ENCODE measurements at regions not wholly inside any gene's neighbourhood (a gene's known extent, or its start where the extent isn't known, plus 50 kb on each side); places are given as distances from the start of the nearest gene placed in this dataset.
A peak's percentile ranks its signal among the peaks of the same experiment; 100 is the strongest.

DNA sequence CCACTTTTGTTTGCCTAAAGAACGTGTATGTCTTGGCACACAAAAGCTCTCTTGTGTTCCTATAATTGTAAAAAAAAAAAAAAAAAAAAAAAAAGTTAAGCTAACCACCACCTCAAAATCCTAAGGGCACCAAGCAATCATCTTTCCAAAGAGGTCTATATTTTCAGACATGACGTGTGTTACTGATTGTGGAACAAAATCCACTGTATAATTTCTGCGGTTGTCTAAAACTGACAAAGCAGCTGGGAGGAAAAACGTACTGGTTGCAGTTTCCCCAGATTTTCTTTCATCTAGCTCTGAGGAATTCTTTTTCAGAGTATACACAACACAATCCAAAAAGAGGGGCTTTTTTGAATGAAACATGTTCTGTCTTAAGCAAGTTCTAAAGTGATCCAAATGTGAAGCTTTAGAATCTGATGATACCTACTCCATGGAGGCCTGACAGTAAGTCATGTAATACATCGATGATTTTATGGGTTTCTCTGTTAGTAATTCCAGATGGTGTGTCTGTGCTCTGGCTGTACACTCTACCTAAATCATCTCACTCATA, 375.6 kb upstream of the NUDT12 start:
- peak; percentile 4 for DNase-seq

DNA sequence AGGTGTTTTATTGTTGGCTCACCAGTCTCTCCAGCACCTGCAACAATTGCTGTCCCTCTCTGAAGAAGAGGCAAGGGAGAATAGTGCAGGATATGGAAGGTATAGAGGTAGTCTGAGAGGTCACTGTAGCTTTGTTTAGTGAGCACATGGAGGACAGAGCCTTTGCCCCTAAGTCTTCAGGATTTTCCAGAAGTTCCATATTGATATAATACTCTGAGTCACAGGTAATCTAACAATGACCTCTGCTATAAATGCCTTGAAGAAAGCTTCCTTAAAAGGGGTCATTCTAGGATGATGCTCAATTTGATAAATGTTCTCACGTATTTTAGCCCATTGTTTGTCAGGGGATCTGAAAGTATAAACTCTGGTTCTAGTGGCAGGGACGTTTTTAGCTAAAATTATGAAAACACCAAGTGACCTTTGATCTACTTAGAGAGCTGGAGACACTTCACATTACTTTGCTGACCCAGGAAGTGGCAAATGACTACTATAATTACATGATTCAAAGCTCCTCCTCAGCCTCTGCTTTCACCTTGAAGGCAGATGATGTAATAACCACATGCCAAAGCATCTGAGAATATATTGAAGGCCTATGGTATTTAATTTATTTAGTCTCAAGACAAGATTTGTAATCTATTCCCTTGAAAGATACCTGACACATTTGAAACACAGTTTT, 366.9 kb upstream of the NUDT12 start:
- peak; percentile 14 for DNase-seq

DNA sequence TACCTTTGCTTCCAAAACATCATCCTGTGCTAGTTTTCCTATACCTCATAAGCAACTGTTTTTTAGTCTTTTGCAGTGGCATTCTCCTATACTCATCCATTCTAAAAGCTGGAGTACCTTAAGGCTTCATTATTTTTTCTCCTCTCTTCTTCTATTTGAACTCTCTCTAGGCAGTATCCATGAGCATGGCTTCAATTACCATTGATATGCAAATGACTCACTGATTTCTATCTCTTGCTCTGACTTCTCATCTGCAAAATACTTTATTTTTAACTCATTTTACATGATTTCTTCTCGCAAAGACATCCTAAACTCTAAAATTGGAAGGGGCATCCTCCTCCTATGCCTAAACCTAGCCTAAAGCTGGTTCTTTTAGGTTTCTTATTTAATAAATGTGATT, 365.1 kb upstream of the NUDT12 start:
- no peak for DNase-seq

DNA sequence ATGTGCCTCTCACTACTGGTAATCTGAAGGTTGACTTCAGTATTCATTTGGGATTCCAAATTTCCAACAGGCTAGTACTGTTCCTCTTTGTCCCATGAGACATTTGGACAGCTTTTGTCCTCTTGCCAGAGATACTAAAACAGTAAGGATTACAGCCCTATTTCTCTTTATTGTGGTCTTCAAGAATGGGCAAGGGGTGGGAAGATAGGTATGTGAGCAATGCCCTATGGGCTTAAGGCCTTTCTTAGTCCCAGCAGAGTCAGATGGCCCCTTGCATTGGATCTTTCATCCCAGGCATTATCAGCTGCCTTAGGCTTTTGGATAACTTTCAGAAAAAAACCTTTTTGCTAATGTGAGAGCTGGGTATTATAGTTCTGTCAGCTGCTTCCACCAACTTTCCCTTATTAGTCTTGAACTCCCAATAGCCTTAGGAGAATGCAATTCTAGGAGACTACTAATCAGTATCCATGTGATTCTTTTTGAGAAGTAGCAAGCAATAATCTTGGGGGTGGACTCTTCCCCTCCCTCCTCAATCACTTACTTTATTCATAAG, 361.1 kb upstream of the NUDT12 start:
- no peak for DNase-seq

DNA sequence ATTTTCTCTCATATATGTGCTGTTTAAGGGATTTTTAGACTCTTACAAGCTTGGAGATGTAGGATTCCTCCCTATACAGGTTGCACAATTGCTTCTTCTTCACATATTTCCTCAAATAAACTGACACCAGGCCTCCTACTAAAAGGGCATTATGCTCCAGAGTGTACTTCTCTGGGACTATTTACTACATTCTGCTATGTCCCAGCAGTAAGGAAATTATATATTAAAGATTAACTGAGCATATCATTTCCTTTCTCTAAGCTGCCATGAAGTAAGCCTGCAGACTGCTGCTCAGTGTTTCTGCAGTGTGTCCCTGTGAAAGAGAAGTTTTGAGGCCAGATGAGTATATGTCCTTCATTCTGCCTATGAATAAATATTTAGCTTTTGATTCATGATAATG, 356.9 kb upstream of the NUDT12 start:
- no peak for DNase-seq

DNA sequence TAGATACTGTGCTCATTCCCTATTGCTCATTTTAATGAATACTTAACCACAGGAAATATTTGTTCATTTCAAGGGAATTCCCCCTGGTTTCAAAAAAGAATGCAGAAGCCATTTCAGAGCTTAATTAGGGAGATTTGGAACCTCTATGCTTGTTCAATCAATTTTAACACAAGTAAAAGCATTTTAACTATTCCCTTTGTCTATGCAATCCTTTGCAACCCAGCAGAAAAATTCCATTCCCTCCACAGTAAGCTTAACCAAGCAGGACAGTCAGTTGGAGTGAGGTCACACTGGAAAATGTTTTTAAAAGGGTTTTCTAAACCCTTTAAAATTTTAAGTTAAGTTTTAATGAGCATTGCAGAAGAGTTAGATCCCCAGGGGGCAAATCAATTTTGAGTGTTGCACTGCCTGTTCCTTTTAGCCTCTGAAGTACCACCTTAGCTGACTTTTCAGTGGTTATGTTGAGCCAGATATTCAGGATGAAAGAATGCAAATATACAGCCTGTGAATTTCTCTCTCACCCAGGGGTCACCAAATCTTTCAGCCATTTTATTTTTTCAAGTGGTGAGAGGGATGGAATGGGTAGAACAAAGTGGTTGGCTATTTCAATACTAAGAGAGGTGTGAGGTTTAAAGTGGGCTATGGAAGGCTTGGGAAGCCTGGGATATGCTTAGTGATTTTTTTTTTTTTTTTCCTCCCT, 356.2 kb upstream of the NUDT12 start:
- DNase-seq, result peak; percentile 94

DNA sequence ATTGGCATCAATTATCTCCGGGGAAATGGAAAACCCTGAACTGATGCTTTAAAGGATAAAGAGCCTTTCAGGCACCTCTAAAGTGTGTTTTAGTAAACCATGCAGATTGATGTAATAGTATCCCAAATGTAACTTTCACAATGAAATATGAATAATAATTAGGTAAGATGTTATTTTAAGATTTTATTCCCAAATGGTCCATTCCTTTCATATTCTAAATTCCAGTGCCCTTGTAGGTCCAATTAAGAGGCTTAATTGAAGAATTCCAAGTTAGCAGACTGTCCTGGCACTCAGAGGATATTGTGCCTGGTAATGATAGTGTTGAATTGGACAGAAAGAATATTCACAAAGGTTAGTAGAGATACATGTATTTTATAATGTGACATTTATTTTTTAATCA, 352.5 kb upstream of the NUDT12 start:
- peak; percentile 52 for DNase-seq

DNA sequence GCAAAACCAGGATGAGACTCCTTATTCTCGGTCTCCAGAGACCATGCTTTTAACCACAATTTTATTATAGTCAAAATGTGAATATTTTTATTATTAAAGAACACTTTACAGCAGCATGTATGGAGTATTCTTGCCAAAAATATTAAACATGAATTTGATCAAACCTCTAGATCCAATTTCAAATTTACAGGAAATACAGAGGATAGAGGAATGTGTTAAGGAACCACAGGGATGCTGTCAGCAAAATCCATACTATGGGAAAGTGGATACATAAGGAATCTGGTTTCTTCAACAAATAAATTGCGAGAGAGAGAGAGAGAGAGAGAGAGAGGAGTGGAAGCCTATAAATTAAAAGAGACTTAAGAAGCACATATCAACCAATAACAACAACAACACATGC, 348.2 kb upstream of the NUDT12 start:
- peak; percentile 75 for DNase-seq

DNA sequence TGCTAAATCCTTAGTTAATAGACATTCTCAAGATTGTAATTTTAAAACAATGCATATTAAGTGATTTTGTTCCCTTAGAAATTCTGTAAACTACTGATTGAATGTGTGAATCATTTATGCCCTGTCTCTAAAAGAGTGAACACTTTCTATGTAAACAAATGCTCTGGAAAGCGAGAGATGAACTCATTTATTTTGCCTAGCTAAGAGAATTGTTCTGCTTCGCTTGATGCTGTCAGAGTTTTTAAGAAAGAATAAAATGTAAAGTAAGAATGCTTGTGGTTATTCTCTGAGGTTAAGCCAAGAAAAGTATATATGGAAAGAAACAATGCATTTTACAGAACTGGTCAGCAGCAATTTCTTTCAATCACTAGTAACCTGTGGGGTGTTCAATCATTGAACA, 347.4 kb upstream of the NUDT12 start:
- DNase-seq, result peak; percentile 54

DNA sequence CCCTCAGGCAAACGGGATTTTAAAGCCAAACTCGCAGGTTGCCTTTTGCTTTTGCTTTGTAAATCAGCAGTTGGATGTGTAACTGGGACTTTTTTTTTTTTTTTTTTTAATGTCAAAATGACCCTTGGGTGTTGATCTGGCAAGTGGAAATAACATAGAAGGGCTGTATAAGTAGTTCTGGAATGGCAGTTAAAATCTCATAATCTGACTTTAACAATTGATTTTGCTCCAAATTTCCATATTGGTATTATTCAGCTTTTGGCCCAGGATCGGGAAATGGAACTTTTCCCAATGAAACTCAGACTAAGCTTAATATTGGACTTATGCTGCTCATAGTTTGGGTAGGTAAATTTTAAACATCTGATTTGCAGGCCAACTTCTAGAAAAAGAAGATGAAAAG, 346.8 kb upstream of the NUDT12 start:
- DNase-seq, result no peak

DNA sequence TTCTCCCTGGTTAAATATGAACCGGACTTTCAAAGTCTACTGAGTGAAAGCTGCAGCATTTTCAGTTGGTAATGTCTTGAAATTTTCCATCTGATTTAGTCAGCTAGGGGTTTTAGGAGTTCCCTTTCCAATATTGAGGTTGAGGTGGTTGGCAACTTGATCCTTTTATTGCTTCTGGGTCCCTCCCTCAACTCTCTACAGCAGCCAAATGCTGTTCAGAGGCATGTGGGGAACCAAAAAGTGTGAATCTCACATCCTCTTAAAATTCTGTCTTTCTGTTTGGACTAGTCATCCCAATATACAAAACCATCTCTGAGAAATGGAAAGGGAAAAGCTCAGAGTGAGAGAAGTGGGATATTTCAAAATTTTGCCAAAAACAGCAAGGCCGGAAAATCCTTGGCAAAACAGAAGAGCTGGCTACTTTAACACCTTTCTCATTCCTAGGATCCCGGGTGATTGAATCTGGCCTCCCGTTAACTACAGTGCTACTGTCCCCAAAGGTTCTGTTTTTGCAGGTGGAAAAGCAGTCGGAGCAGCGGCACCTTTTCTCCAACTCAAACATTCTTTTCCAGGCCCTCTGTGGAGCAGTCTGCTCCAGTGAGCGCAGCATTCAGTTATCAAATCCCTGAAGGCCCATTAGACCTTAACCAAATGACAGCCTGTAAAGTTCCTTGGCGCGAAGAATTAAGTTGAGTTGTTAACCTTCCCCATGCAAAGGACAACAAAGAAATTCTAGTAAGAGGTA, 345.9 kb upstream of the NUDT12 start:
- no peak for DNase-seq

DNA sequence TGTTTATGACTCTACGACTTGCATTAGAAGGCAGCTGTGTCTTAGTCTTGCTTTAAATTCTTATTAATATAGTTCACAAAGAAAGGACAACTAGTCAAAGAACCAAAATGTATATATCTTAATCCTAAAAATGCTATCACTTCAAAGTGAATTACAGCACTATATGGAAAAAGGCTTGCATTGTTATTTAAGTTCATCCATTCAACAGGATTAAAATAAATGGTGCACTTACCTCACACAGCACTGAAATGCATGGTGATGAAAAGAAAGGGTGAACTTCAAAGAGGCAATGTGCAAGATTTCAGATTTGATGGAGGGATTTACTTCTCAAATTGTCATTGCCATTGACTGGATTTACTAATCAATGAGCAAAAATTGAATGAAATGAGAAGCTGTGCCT, 344.4 kb upstream of the NUDT12 start:
- no peak for DNase-seq

DNA sequence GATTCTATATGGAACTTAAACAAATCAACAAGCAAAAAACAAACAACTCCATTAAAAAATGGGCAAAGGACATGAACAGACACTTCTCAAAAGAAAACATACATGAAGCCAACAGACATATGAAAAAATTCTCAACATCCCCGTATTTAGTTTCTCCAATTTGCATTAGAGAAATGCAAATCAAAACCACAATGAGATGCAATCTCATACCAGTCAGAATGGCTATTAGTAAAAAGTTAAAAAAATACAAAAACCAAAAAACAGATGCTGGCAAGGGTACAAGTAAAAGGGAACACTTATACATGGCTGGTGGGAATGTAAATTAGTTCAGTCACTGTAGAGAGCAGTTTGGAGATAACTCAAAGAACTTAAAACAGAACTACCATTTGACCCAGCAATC, 342.1 kb upstream of the NUDT12 start:
- DNase-seq, result no peak

DNA sequence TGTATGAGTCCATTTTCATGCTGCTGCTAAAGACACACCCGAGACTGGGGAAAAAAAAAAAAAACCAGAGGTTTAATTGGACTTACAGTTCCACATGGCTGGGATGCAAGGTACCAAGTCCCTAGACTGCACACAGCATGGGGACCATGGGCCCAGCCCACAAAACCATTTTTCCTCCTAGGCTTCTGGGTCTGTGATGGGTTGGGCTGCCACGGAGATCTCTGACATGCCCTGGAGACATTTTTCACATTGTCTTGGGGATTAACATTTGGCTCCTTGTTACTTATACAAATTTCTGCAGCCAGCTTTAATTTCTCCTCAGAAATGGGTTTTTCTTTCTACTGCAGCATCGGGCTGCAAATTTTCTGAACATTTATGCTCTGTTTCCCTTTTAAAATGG, 340.3 kb upstream of the NUDT12 start:
- no peak for DNase-seq

DNA sequence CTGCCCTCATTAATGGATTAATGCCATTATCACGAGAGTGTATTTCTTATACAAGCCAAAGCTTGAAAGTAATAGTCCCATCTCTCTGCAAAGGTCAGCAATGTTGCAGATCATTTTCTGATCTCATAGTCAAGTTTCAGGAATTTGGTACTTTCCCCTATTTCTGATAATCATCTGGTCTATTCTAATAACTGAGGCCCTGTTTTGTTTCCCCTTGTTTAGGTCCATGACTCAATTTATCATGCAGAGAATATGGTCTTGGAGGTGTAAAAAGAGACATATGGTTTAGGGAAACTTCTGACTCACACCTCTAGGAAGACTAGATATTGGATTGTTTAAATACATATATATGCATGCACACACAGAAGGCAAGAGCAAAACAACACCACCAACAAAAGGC, 339.3 kb upstream of the NUDT12 start:
- no peak for DNase-seq

DNA sequence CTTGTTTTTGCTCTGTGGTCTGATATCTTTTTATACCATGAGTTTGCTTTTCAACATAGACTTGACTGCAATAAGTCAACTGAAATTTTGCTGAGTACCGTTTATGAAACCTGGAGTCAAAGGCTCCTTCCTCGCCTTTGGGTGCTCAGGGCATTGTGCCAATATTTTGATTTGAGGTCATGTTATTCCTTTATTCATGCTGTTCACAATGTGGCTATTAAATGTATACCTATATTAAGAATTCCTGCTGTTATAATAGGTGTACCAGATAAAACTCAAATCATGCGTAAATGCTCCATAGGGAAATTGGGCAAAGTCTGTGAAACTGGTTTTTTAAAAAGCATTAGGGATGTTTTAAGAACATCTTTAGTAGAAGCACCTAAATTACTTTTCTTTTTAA, 334.0 kb upstream of the NUDT12 start:
- no peak for DNase-seq

DNA sequence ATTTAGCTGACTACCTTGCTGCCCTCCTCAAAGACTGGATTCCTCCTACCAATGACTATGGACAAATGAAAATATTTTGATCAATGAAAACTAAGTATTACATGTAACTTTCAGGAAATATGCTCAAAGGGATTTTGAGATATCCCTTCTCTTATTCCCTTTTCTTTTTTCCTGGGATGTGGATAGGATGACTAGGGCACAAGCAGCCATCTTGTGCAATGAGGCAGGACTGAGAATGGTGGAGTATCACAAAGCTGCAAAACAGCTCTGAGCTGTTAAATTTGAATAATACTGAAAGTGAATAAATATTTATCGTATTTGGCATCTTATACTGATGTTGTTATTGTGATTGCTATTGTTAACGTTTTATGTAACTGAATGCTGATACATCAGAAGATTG, 333.1 kb upstream of the NUDT12 start:
- no peak for DNase-seq

DNA sequence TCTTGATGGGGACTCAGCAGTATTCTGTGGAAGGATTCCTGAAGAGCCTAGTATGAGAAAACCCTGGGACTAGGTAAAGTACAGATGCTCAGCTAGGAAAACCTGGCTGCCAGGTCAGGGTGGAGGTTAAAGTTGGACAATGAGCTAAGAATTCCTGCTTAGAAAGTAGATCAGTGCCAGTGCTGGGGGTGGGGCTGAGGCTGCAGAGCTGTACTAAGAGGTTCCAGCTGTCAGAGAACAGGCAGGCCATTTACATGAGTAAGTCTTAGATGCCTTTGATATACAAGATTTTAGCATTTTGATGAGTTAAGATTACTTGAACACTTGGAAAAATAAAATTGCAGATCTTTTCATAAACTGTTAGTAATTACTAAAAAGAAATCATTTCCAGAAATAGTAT, 332.3 kb upstream of the NUDT12 start:
- DNase-seq, result peak; percentile 46

DNA sequence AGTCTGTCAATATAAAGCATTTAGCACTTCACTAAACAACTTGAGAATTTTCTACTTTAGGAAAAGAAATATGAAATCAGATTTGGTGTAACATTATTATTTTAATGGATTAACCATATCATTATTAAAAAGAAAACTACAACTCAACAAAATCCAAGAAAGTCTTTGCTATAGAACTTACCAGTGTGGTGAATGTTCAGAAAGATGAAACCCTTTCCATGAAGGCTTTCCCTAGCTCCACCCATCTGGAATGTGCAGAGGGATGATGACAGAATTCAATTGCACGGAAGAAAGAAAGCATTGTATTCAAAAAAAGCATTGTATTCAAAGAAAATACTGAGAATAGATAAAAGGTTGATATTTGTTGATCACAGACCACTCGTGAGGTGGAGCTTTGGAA, 328.6 kb upstream of the NUDT12 start:
- DNase-seq, result no peak

DNA sequence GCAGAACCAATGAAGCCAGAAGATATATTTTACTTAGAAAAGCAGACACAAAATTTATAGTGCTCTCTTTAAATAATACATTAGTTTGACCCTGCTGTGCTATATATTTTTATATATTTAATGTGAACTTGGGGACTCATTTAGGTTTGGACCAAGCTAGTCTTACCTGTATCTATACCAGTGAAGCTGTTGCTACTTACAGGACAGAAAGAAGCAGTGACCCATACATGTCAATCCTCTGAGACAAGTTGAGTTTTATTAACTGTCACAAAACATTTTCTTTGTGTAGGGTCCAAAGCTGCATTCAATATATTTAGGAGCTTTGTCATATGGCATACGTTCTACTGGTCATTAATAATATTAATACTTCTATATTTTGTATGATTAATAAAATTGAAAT, 327.7 kb upstream of the NUDT12 start:
- no peak for DNase-seq

DNA sequence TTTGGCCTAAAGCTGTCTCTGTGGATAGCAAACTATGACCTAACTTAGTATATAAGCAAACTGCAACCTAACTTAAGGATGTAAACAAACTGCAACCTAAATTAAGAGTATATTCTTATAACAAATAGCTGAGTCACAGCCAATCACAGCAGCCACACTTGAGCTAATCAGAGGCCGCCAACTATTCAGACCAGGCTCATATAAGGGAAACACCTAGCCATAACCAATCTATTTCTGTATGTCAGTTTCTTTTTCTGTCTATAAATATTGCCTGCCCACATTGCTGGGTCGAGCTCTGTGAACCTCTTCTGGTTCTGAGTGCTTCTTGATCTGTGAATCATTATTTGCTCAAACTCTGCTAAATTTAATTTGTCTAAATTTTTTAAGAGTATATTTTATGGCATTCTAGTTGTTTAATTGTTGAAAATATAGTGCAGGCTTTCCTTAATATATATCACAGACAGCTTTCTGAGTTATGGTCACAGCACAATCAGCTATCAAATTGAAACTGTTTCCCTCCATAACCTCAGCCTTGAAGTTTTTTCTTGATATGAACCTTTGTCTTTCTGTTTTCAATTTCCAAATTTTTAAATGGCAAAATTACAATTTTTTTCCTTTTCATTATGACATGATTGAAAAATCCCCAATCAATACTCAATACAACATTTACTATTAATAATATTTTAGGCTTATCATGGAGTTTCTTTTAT, 327.1 kb upstream of the NUDT12 start:
- DNase-seq, result no peak

DNA sequence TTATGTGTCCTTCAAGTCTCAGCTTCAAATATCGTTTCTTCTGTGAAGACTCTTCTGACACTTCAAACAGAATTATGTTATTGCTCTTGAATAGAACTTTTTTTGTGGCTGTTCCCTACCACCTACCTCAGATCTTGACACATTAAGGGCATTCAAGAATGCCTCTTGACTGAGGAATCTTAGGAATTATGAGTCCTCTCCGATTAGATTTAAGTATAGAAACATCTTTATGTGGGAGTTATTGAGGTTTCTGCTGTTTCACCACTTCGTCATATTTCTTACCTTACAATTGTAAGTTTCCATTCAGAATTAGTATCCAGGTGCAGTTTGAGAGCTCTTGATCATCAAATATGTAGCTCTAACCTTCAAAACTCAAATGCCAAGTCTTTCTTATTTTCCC, 324.2 kb upstream of the NUDT12 start:
- no peak for DNase-seq

DNA sequence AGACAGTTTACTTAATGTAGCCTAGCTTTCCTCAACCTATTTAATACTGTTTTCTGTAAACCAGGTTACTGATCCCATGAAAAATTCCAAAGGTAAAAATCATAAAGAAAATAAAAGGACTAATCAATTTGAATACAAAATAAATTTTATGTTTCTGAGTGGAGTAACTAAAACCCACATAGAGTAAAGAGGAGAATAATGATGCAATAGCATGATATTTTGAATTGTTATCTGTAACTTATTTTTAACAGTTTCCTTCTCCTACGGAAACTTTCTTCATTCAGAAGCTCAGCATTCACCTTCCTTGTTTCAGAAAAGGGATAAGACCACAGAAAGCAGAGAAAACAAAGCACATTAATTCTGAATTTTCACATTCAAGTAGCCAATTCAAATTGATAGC, 320.6 kb upstream of the NUDT12 start:
- no peak for DNase-seq
